SK-N-SH (cell line): ENCODE measurements at regions not wholly inside any gene's neighbourhood (a gene's known extent, or its start where the extent isn't known, plus 50 kb on each side); places are given as distances from the start of the nearest gene placed in this dataset.

Experiments
- NRF1 ChIP-seq: IDR thresholded peaks from 2 replicates; pipeline ENCODE4 v1.6.1; 2012; ENCODE audit warnings: low read depth, mild to moderate bottlenecking, low read length
- TF ChIP-seq, protein P1 (sequence below): IDR thresholded peaks from 2 replicates; pipeline ENCODE4 v1.4.0; 2012; ENCODE audit warnings: low read depth

DNA sequence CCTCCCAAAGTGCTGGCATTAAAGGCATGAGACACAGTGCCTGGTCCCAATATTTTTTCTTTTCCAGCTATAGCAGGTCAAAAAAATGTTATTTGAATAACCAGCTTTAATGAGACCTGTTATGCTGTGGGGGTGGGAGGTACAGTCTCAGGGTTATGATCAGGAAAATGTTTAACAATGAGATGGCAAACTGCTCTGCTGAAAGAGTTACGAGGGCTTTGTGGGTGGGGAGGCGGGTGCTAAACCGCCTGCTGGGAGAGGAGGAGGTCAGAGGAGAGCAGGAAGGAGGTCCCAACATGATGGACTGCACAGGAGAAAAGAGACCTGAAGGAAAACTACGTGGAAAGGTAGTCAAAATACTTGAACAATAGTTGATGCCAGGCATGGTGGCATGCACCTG lies 126.0 kb upstream of the B3GALT2 start:
- TF ChIP-seq, protein P1, sequence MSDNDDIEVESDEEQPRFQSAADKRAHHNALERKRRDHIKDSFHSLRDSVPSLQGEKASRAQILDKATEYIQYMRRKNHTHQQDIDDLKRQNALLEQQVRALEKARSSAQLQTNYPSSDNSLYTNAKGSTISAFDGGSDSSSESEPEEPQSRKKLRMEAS = no peak
- no peak for TF ChIP-seq NRF1
